ENCODE measurements at regions not wholly inside any gene's neighbourhood (a gene's known extent, or its start where the extent isn't known, plus 50 kb on each side); places are given as distances from the start of the nearest gene placed in this dataset.

GRCh38 chr9:106643211-106643930 is 219.6 kb upstream of the ZNF462 start:
- Histone ChIP-seq H3K4me1 (no peaks in the 10 kb centered on the region), H3K9me3 (no peaks in the 10 kb centered on the region), H3K36me3 (no peaks in the 10 kb centered on the region), H3K27ac (no peak overlapping the region), H3K4me3 (no peak overlapping the region), H3K27me3 (no peaks in the 10 kb centered on the region)
- TF ChIP-seq, protein P1, sequence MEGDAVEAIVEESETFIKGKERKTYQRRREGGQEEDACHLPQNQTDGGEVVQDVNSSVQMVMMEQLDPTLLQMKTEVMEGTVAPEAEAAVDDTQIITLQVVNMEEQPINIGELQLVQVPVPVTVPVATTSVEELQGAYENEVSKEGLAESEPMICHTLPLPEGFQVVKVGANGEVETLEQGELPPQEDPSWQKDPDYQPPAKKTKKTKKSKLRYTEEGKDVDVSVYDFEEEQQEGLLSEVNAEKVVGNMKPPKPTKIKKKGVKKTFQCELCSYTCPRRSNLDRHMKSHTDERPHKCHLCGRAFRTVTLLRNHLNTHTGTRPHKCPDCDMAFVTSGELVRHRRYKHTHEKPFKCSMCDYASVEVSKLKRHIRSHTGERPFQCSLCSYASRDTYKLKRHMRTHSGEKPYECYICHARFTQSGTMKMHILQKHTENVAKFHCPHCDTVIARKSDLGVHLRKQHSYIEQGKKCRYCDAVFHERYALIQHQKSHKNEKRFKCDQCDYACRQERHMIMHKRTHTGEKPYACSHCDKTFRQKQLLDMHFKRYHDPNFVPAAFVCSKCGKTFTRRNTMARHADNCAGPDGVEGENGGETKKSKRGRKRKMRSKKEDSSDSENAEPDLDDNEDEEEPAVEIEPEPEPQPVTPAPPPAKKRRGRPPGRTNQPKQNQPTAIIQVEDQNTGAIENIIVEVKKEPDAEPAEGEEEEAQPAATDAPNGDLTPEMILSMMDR (IDR thresholded peaks at IDR 0.05) = no peak
- no peak for DNase-seq (ENCODE audit: low spot score)

DNA sequence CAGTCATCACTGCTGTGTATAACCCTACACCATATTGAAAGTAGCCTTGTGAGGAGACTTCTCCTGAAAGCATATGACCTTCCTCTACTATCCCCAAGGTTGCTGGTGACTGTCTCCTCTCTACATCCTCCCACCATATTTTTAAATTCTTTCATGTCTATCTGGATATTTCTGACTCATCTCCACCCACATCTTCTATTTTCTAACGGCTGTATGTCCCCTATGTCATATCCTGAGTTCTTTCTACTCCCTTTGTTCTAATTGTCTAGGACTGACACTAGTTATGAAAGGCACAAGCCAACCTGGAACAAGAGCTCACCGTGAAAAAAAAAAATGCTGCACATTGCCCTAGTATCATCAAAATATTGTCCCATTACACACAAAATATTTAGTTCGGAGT is 218.3 kb upstream of the ZNF462 start:
- DNase-seq (ENCODE audit: low spot score) = no peak
- TF ChIP-seq, protein P1 (IDR thresholded peaks at IDR 0.05) = no peak
- H3K4me3 ChIP-seq = no peak overlapping the region

DNA sequence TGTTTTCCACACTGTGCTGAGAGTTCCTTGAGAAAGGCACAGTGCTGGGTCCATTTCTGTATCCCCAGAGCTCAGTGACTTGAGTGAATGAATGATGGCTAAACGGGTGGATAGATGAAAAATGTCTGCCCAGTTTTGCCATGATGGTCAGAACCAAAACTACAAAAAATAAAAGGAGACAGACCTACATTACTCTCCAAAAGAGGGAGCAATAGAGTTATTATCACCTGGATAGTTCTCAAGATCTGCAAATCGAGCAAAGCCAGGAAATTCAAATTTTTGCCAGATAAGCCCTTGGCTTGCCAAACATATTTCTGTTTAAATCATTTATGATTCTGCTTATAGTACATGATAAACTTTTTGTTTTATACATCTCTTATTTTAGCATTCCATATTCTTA is 214.2 kb upstream of the ZNF462 start:
- H3K4me3 ChIP-seq = no peak overlapping the region
- no peaks in the 10 kb centered on the region for H3K27me3 ChIP-seq
- no peaks in the 10 kb centered on the region for H3K9me3 ChIP-seq
- TF ChIP-seq, protein P1 (IDR thresholded peaks at IDR 0.05) = peak in 1 of 2 donors; percentile 42
- no peaks in the 10 kb centered on the region for H3K4me1 ChIP-seq
- H3K36me3 ChIP-seq = no peaks in the 10 kb centered on the region
- no peak for DNase-seq (ENCODE audit: low spot score)
- no peak overlapping the region for H3K27ac ChIP-seq

More for the DNA sequence above, 218.3 kb upstream of the ZNF462 start:
- no peaks in the 10 kb centered on the region for H3K27me3 ChIP-seq
- no peaks in the 10 kb centered on the region for H3K9me3 ChIP-seq
- H3K27ac ChIP-seq = no peak overlapping the region
- no peaks in the 10 kb centered on the region for H3K4me1 ChIP-seq
- no peaks in the 10 kb centered on the region for H3K36me3 ChIP-seq

GRCh38 chr9:106649664-106650063 is 213.3 kb upstream of the ZNF462 start:
- Histone ChIP-seq H3K4me1 (no peaks in the 10 kb centered on the region), H3K36me3 (no peaks in the 10 kb centered on the region)

DNA sequence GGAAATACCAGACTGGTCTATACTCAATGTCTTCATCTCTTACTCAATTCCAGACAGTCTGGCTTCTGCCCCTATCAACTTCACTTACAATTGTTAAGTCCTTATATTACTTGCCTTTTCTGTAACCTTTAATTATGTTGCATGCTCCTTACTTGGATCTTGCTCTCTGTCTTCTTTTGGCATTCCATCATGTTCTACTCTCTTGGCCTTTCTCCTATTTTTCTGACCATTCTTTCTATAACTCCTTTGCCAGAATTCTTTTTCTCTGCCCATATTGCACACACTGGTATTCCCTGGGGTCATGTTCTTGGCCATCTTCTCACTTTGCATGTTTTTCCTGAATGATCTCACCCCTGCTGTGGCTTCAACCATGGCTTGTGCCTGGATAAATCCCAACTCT is 209.8 kb upstream of the ZNF462 start:
- no peaks in the 10 kb centered on the region for H3K27me3 ChIP-seq
- TF ChIP-seq, protein P1 (IDR thresholded peaks at IDR 0.05) = no peak
- no peak for DNase-seq (ENCODE audit: low spot score)
- H3K36me3 ChIP-seq = no peaks in the 10 kb centered on the region
- H3K9me3 ChIP-seq = no peaks in the 10 kb centered on the region
- no peaks in the 10 kb centered on the region for H3K4me1 ChIP-seq
- H3K27ac ChIP-seq = no peak overlapping the region
- H3K4me3 ChIP-seq = no peak overlapping the region

More at GRCh38 chr9:106649664-106650063, 213.3 kb upstream of the ZNF462 start:
- TF ChIP-seq, protein P1 (IDR thresholded peaks at IDR 0.05) = no peak
- Histone ChIP-seq H3K9me3 (no peaks in the 10 kb centered on the region), H3K27me3 (no peaks in the 10 kb centered on the region), H3K4me3 (no peak overlapping the region), H3K27ac (no peak overlapping the region)
- no peak for DNase-seq (ENCODE audit: low spot score)

DNA sequence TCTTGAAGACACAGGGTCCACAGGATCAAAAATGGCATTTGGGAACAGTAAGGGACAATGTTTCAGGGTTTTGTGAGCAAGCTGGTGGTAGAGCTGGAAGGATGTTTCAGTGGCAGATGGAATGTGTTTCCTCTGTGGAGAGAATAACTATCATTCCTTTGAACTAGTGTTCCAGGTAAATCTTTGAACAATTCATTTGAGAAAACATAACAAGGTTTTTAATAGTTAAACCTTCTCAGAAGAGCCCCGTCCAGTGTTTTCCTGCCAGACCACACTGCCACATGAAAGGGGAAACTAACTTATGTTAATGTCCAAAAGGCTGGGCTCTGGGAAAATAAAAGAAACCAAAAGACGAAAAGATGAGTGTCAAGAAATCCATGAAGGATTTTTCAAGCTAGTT is 207.0 kb upstream of the ZNF462 start:
- no peaks in the 10 kb centered on the region for H3K27me3 ChIP-seq
- H3K4me1 ChIP-seq = no peaks in the 10 kb centered on the region
- DNase-seq (ENCODE audit: low spot score) = no peak
- no peaks in the 10 kb centered on the region for H3K36me3 ChIP-seq
- TF ChIP-seq, protein P1 (IDR thresholded peaks at IDR 0.05) = no peak
- no peaks in the 10 kb centered on the region for H3K9me3 ChIP-seq
- H3K4me3 ChIP-seq = no peak overlapping the region
- H3K27ac ChIP-seq = no peak overlapping the region

Measured in right atrium auricular region (tissue), 2 donors.